A549 (cell line): ENCODE measurements at regions not wholly inside any gene's neighbourhood (a gene's known extent, or its start where the extent isn't known, plus 50 kb on each side); places are given as distances from the start of the nearest gene placed in this dataset.

ENCODE experiments used
- ATAC-seq, 2 experiments: fragments of 200-7000 bp in 1 of 2; fragments of >200 bp in 1 of 2; cut with Nextera tagmentation in 1 of 2; cut with Tn5 transposase in 1 of 2; 3 replicates each; pipeline versions ENCODE4 v1.8.0 to v1.9.1; 2018 to 2020; ENCODE audit warnings: mild to moderate bottlenecking in 1 of 2, moderate library complexity in 1 of 2
- CTCF ChIA-PET: fragments of 300-600 bp; sonication (Branson Sonifier 250); formaldehyde crosslinking; extraction: SDS; loops from one replicate; lab custom pipeline; 2021; ENCODE audit warnings: antibody characterized with exemption, inconsistent platforms; lab: Yijun Ruan, JAX
- POLR2A ChIA-PET: fragments of 350-600 bp; formaldehyde crosslinking; extraction: SDS; loops from one replicate; lab custom pipeline; 2021; ENCODE audit warnings: antibody characterized with exemption, inconsistent platforms; lab: Yijun Ruan, JAX
- DNase-seq, 2 experiments: peaks; one replicate each; pipeline versions ENCODE4 v3.0.0 to v3.0.0-alpha.2; 2011 to 2016; ENCODE audit warnings: low read depth in 1 of 2, low spot score in 1 of 2
- FAIRE-seq: peaks from 2 replicates; lab custom pipeline; 2011; peaks lifted over from hg19 to GRCh38; lab: Jason Lieb, UNC
- H3K27ac ChIP-seq, 2 experiments: fragments of >200 bp; sonication (Bioruptor Twin); formaldehyde crosslinking; 3 replicates each; pipeline ENCODE4 v1.5.1; 2016 to 2017
- H3K4me1 ChIP-seq: fragments of >200 bp; sonication (Bioruptor Twin); formaldehyde crosslinking; 3 replicates; pipeline ENCODE4 v1.6.1; 2016
- H3K4me2 ChIP-seq: fragments of >200 bp; sonication (Bioruptor Twin); formaldehyde crosslinking; 3 replicates; pipeline ENCODE4 v1.6.1; 2016
- H3K4me3 ChIP-seq: fragments of >200 bp; sonication (Bioruptor Twin); formaldehyde crosslinking; 3 replicates; pipeline ENCODE4 v1.5.1; 2016
- H3K9me3 ChIP-seq: fragments of >200 bp; sonication (Bioruptor Twin); formaldehyde crosslinking; 3 replicates; pipeline ENCODE4 v1.6.1; 2016
- CEBPB ChIP-seq, 2 experiments: fragments of >200 bp in 1 of 2; sonication (Bioruptor Twin) in 1 of 2; formaldehyde crosslinking in 1 of 2; IDR thresholded peaks; 2 replicates each; pipeline ENCODE4 v1.6.1; 2012 to 2016
- CHD4 ChIP-seq: fragments of 200-600 bp; sonication (generic); IDR thresholded peaks from 2 replicates; pipeline ENCODE4 v1.6.1; 2016; ENCODE audit warnings: antibody characterized with exemption, mild to moderate bottlenecking, borderline replicate concordance
- E2F6 ChIP-seq: IDR thresholded peaks from 2 replicates; pipeline ENCODE4 v1.6.1; 2012; ENCODE audit warnings: low read depth, borderline replicate concordance
- FOSB ChIP-seq: fragments of 250-450 bp; sonication (Bioruptor Pico); IDR thresholded peaks from 2 replicates; pipeline ENCODE4 v1.5.0; 2020; ENCODE audit warnings: mild to moderate bottlenecking, moderate library complexity
- FOSL2 ChIP-seq, 2 experiments: fragments of 450-650 bp in 1 of 2; fragments of >200 bp in 1 of 2; sonication (Bioruptor Twin) in 1 of 2; formaldehyde crosslinking; IDR thresholded peaks; 2 replicates each; pipeline versions ENCODE4 v1.5.0 to v1.6.1; 2016 to 2020; ENCODE audit warnings: mild to moderate bottlenecking in 1 of 2, moderate library complexity in 1 of 2
- FOXS1 ChIP-seq: fragments of 250-450 bp; sonication (Bioruptor Pico); IDR thresholded peaks from 2 replicates; pipeline ENCODE4 v1.5.0; 2020; ENCODE audit warnings: mild to moderate bottlenecking, moderate library complexity
- HOXB5 ChIP-seq: fragments of 250-450 bp; sonication (Bioruptor Pico); IDR thresholded peaks from 2 replicates; pipeline ENCODE4 v1.5.0; 2020; ENCODE audit warnings: mild to moderate bottlenecking, moderate library complexity
- JUNB ChIP-seq: fragments of >200 bp; sonication (Bioruptor Twin); formaldehyde crosslinking; IDR thresholded peaks from 2 replicates; pipeline ENCODE4 v1.6.1; 2016
- MYC ChIP-seq: IDR thresholded peaks from 2 replicates; pipeline ENCODE4 v1.6.1; 2012; ENCODE audit warnings: mild to moderate bottlenecking, inconsistent platforms, low read length, improper control_type of control experiment, borderline replicate concordance
- NR3C1 ChIP-seq: fragments of >200 bp; sonication (Bioruptor Twin); formaldehyde crosslinking; IDR thresholded peaks from 3 replicates; pipeline ENCODE4 v1.6.1; 2017
- PHF8 ChIP-seq: fragments of 200-600 bp; sonication (generic); IDR thresholded peaks from 2 replicates; pipeline ENCODE4 v1.6.1; 2016; ENCODE audit warnings: low read depth, mild to moderate bottlenecking, antibody characterized with exemption, moderate library complexity, borderline replicate concordance
- POLR2AphosphoS2 ChIP-seq: conservative IDR thresholded peaks from 2 replicates; pipeline ENCODE4 v1.6.1; 2012; ENCODE audit warnings: low read length, improper control_type of control experiment, inconsistent platforms
- RAD21 ChIP-seq, 2 experiments: fragments of >200 bp in 1 of 2; sonication (Bioruptor Twin) in 1 of 2; formaldehyde crosslinking in 1 of 2; IDR thresholded peaks in 1 of 2; conservative IDR thresholded peaks in 1 of 2; 2 replicates in 1 of 2; 3 replicates in 1 of 2; pipeline ENCODE4 v1.6.1; 2012 to 2018; ENCODE audit warnings: inconsistent platforms in 1 of 2
- RCOR1 ChIP-seq: fragments of 150-350 bp; IDR thresholded peaks from 2 replicates; pipeline ENCODE4 v1.6.1; 2014; ENCODE audit warnings: antibody characterized with exemption, low read length, low read depth
- RNF2 ChIP-seq: fragments of 200-600 bp; sonication (generic); IDR thresholded peaks from 2 replicates; pipeline ENCODE4 v1.6.1; 2016; ENCODE audit warnings: low read depth, mild to moderate bottlenecking, antibody characterized with exemption, moderate library complexity, borderline replicate concordance
- SMC3 ChIP-seq: fragments of >200 bp; sonication (Bioruptor Twin); formaldehyde crosslinking; IDR thresholded peaks from 3 replicates; pipeline ENCODE4 v1.6.1; 2018; ENCODE audit warnings: inconsistent platforms
- TP53 ChIP-seq: fragments of 250-450 bp; sonication (Bioruptor Pico); IDR thresholded peaks from 2 replicates; pipeline ENCODE4 v1.5.0; 2021; ENCODE audit warnings: mild to moderate bottlenecking, moderate library complexity
- ZC3H11A ChIP-seq: fragments of 450-650 bp; IDR thresholded peaks from 2 replicates; pipeline ENCODE4 v1.6.1; 2014; ENCODE audit warnings: antibody characterized with exemption, mild to moderate bottlenecking
- ZNF302 ChIP-seq: fragments of 250-450 bp; sonication (Bioruptor Pico); IDR thresholded peaks from 2 replicates; pipeline ENCODE4 v1.9.0; 2021; ENCODE audit warnings: inconsistent platforms, mild to moderate bottlenecking, moderate library complexity
- ZSCAN20 ChIP-seq: fragments of 250-450 bp; sonication (Bioruptor Pico); IDR thresholded peaks from 2 replicates; pipeline ENCODE4 v1.8.0; 2022; ENCODE audit warnings: mild to moderate bottlenecking, moderate library complexity
- WGBS: methylation state at CpG from one replicate; pipeline ENCODE4 v1.1.6; 2017; ENCODE audit errors: missing lambda C conversion rate; 5-methylcytosine and 5-hydroxymethylcytosine counted together
- TF ChIP-seq, protein P1 (sequence below): fragments of >200 bp; sonication (Bioruptor Twin); formaldehyde crosslinking; IDR thresholded peaks from 2 replicates; pipeline ENCODE4 v1.6.1; 2016
- TF ChIP-seq, protein P2 (sequence below): fragments of 150-350 bp; IDR thresholded peaks from 2 replicates; pipeline ENCODE4 v1.6.1; 2014; ENCODE audit warnings: low read depth, mild to moderate bottlenecking, low read length
- TF ChIP-seq, protein P3 (sequence below): IDR thresholded peaks from 2 replicates; pipeline ENCODE4 v1.6.1; 2012
- TF ChIP-seq, protein P4 (sequence below): fragments of >200 bp; sonication (Bioruptor Twin); formaldehyde crosslinking; IDR thresholded peaks from 3 replicates; pipeline ENCODE4 v1.6.1; 2016
- TF ChIP-seq, protein P5 (sequence below): fragments of 450-650 bp; IDR thresholded peaks from 2 replicates; pipeline ENCODE4 v1.6.1; 2014; ENCODE audit warnings: antibody characterized with exemption
- TF ChIP-seq, protein P6 (sequence below): fragments of >200 bp; sonication (Bioruptor Twin); formaldehyde crosslinking; IDR thresholded peaks from 3 replicates; pipeline ENCODE4 v1.5.1; 2016
- TF ChIP-seq, protein P7 (sequence below): IDR thresholded peaks from 2 replicates; pipeline ENCODE4 v1.6.1; 2012

DNA sequence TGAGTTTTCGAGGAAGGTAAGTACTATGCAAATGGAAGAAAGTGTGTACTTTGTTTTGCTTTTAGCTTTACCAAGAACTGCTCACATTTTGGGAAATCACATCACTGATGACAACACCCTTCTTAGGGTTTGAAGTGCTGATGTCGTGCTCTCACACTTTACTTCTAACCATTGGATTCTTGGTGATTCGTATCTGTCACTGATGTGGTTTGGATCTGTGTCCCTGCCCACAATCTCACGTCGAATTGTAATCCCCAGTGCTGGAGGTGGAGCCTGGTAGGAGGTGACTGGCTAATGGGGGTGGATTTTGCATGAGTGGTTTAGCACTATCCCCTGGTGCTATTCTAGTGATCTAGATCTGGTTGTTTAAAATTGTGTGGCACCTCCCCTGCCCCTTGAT is 75.4 kb upstream of the RGMA start (continued):
- TF ChIP-seq, protein P1, sequence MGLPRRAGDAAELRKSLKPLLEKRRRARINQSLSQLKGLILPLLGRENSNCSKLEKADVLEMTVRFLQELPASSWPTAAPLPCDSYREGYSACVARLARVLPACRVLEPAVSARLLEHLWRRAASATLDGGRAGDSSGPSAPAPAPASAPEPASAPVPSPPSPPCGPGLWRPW, result no peak
- TF ChIP-seq ZSCAN20 (no peak), RCOR1 (no peak), SMC3 (no peak), CEBPB (IDR thresholded peaks at IDR 0.05) (no peak), FOSL2 (IDR thresholded peaks at IDR 0.05) (no peak), FOSL2 (CRISPR knock-in tag; IDR thresholded peaks at IDR 0.05) (no peak)
- TF ChIP-seq, protein P2, sequence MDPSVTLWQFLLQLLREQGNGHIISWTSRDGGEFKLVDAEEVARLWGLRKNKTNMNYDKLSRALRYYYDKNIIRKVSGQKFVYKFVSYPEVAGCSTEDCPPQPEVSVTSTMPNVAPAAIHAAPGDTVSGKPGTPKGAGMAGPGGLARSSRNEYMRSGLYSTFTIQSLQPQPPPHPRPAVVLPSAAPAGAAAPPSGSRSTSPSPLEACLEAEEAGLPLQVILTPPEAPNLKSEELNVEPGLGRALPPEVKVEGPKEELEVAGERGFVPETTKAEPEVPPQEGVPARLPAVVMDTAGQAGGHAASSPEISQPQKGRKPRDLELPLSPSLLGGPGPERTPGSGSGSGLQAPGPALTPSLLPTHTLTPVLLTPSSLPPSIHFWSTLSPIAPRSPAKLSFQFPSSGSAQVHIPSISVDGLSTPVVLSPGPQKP, result no peak
- TF ChIP-seq, all 56 proteins: peak for 0

DNA sequence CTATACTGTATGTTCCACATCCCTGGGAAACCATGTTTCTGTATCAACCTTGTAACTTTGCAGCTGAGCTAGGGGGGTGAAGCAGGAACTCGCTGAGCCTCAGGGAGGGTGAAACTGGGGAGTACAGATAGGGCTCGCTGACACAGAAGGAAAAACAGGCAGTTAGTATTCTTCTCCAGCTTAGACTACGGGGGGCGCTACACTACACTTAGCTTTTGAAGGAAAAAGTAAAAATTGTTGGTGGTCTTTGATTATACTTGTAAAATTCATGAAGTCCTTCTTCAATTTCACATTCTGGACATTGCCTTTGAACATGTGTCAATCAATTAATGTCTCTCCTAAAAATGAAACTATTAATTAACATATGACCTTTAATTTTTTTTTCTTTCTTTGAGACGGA is 73.5 kb upstream of the RGMA start:
- ChIA-PET CTCF (interaction anchor here (1.5 kb wide), 1 partner anchor 11 kb away, joined by 3 read pairs; no protein-coding TSS in a partner anchor), POLR2A (no interaction called here)
- no peak for ATAC-seq
- no peak overlapping the region for H3K27ac ChIP-seq
- H3K4me3 ChIP-seq, result no peak overlapping the region
- no peaks in the 10 kb centered on the region for H3K9me3 ChIP-seq
- no peaks in the 10 kb centered on the region for H3K4me1 ChIP-seq
- FAIRE-seq, result no peak
- WGBS, result 15% methylated on average over 5 of the region's 5 CpGs
- no peak for DNase-seq
- no peak overlapping the region for H3K4me2 ChIP-seq
- TF ChIP-seq CHD4, result no peak
- no peak for TF ChIP-seq HOXB5 (CRISPR knock-in tag)
- no peak for TF ChIP-seq ZC3H11A
- no peak for TF ChIP-seq FOSB
- TF ChIP-seq, protein P3, sequence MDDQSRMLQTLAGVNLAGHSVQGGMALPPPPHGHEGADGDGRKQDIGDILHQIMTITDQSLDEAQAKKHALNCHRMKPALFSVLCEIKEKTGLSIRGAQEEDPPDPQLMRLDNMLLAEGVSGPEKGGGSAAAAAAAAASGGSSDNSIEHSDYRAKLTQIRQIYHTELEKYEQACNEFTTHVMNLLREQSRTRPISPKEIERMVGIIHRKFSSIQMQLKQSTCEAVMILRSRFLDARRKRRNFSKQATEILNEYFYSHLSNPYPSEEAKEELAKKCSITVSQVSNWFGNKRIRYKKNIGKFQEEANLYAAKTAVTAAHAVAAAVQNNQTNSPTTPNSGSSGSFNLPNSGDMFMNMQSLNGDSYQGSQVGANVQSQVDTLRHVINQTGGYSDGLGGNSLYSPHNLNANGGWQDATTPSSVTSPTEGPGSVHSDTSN, result no peak

GRCh38 chr15:93159930-93160329 is 70.9 kb upstream of the RGMA start:
- H3K4me3 ChIP-seq, result no peak overlapping the region
- no peaks in the 10 kb centered on the region for H3K4me1 ChIP-seq
- 41% methylated on average over 5 of the region's 5 CpGs for WGBS
- FAIRE-seq (no peak), ATAC-seq (peak in 1 of 2 experiments; percentile 20; a peak in 3 of 6 replicates), DNase-seq (no peak)
- no peak overlapping the region for H3K4me2 ChIP-seq
- TF ChIP-seq, protein P4, sequence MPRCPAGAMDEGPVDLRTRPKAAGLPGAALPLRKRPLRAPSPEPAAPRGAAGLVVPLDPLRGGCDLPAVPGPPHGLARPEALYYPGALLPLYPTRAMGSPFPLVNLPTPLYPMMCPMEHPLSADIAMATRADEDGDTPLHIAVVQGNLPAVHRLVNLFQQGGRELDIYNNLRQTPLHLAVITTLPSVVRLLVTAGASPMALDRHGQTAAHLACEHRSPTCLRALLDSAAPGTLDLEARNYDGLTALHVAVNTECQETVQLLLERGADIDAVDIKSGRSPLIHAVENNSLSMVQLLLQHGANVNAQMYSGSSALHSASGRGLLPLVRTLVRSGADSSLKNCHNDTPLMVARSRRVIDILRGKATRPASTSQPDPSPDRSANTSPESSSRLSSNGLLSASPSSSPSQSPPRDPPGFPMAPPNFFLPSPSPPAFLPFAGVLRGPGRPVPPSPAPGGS, result no peak
- TF ChIP-seq PHF8, result no peak
- no peak for TF ChIP-seq CEBPB (IDR thresholded peaks at IDR 0.05)
- no peak for TF ChIP-seq RNF2
- TF ChIP-seq NR3C1, result no peak
- TF ChIP-seq TP53 (CRISPR knock-in tag), result no peak
- TF ChIP-seq E2F6, result no peak
- no peak for TF ChIP-seq JUNB
- no peak for TF ChIP-seq ZNF302 (CRISPR knock-in tag)
- no peak for TF ChIP-seq POLR2AphosphoS2
- TF ChIP-seq MYC, result no peak
- TF ChIP-seq, protein P5, sequence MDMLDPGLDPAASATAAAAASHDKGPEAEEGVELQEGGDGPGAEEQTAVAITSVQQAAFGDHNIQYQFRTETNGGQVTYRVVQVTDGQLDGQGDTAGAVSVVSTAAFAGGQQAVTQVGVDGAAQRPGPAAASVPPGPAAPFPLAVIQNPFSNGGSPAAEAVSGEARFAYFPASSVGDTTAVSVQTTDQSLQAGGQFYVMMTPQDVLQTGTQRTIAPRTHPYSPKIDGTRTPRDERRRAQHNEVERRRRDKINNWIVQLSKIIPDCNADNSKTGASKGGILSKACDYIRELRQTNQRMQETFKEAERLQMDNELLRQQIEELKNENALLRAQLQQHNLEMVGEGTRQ, result no peak
- TF ChIP-seq RCOR1, result no peak
- TF ChIP-seq RAD21 (conservative IDR thresholded peaks at IDR 0.05 in 1 of 2, IDR thresholded peaks at IDR 0.05 in 1 of 2), result no peak
- TF ChIP-seq, protein P6, sequence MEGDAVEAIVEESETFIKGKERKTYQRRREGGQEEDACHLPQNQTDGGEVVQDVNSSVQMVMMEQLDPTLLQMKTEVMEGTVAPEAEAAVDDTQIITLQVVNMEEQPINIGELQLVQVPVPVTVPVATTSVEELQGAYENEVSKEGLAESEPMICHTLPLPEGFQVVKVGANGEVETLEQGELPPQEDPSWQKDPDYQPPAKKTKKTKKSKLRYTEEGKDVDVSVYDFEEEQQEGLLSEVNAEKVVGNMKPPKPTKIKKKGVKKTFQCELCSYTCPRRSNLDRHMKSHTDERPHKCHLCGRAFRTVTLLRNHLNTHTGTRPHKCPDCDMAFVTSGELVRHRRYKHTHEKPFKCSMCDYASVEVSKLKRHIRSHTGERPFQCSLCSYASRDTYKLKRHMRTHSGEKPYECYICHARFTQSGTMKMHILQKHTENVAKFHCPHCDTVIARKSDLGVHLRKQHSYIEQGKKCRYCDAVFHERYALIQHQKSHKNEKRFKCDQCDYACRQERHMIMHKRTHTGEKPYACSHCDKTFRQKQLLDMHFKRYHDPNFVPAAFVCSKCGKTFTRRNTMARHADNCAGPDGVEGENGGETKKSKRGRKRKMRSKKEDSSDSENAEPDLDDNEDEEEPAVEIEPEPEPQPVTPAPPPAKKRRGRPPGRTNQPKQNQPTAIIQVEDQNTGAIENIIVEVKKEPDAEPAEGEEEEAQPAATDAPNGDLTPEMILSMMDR, result no peak
- TF ChIP-seq FOXS1 (CRISPR knock-in tag), result no peak
- TF ChIP-seq, protein P7, sequence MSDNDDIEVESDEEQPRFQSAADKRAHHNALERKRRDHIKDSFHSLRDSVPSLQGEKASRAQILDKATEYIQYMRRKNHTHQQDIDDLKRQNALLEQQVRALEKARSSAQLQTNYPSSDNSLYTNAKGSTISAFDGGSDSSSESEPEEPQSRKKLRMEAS, result no peak
- ChIA-PET POLR2A (no interaction called here), CTCF (interaction anchor here (0.6 kb wide), 1 partner anchor 31 kb away, joined by 3 read pairs; no protein-coding TSS in a partner anchor)
- peaks cover 3% of the 10 kb centered on the region; the same call in 1 of the 3 replicates for H3K9me3 ChIP-seq
- no peak overlapping the region for H3K27ac ChIP-seq
